Breast epithelium (tissue), 4 donors: ENCODE measurements at regions not wholly inside any gene's neighbourhood (a gene's known extent, or its start where the extent isn't known, plus 50 kb on each side); places are given as distances from the start of the nearest gene placed in this dataset.

Experiments
- DNase-seq, 2 donors: peaks; one replicate each; pipeline ENCODE4 v3.0.0-alpha.2; 2019; ENCODE audit warnings: low spot score in 2 of 2
- H3K27ac ChIP-seq, 2 donors: fragments of 200-600 bp; sonication (generic) in 1 of 2; one replicate each; pipeline ENCODE4 v1.5.1; 2016 to 2019; ENCODE audit warnings: mild to moderate bottlenecking in 1 of 2
- H3K27me3 ChIP-seq, 2 donors: fragments of 200-600 bp; sonication (generic) in 1 of 2; one replicate each; pipeline versions ENCODE4 v1.5.1 to v1.6.0; 2017 to 2019; ENCODE audit warnings: control low read depth in 1 of 2, mild to moderate bottlenecking in 1 of 2
- H3K36me3 ChIP-seq: fragments of 200-600 bp; one replicate; pipeline ENCODE4 v1.5.1; 2019
- H3K4me1 ChIP-seq, 2 donors: fragments of 200-600 bp; sonication (generic); one replicate each; pipeline ENCODE4 v1.5.1; 2016 to 2019; ENCODE audit warnings: control low read depth in 1 of 2
- H3K4me3 ChIP-seq, 3 donors: fragments of 200-600 bp; sonication (generic); 1 replicate in 2 of 3; 2 replicates in 1 of 3; pipeline ENCODE4 v1.5.1; 2016 to 2019; ENCODE audit warnings: mild to moderate bottlenecking in 3 of 3, moderate library complexity in 2 of 3
- H3K9me3 ChIP-seq, 2 donors: fragments of 200-600 bp; sonication (generic) in 1 of 2; one replicate each; pipeline ENCODE4 v1.5.1; 2016 to 2019; ENCODE audit warnings: control low read depth in 1 of 2
- CTCF ChIP-seq, 3 donors: fragments of 450-650 bp; IDR thresholded peaks; one replicate each; pipeline ENCODE4 v1.5.1; 2016 to 2017; ENCODE audit warnings: antibody characterized with exemption in 3 of 3, mild to moderate bottlenecking in 3 of 3, moderate library complexity in 3 of 3
- POLR2A ChIP-seq: fragments of 450-650 bp; IDR thresholded peaks from one replicate; pipeline ENCODE4 v1.6.1; 2016; ENCODE audit warnings: antibody characterized with exemption, mild to moderate bottlenecking, moderate library complexity
- POLR2AphosphoS5 ChIP-seq, 3 donors: sonication (generic); formaldehyde crosslinking; IDR thresholded peaks; one replicate each; pipeline ENCODE4 v1.6.1; 2017; ENCODE audit warnings: antibody characterized with exemption in 3 of 3
- intact Hi-C: fragments of 100-400 bp; cut with DNase I; formaldehyde crosslinking; loops from one replicate; pipeline ENCODE4 v1.15.1; 2023; ENCODE audit warnings: low total_unique reads

- no peak for TF ChIP-seq POLR2AphosphoS5 (IDR thresholded peaks at IDR 0.05)
- TF ChIP-seq CTCF (IDR thresholded peaks at IDR 0.05), result no peak
- no peak for TF ChIP-seq POLR2A
- DNase-seq, result no peak
- no peaks in the 10 kb centered on the region for H3K27me3 ChIP-seq
- H3K36me3 ChIP-seq, result no peaks in the 10 kb centered on the region
- no peaks in the 10 kb centered on the region for H3K9me3 ChIP-seq
- intact Hi-C loops, result no loop called here
- H3K27ac ChIP-seq, result no peak overlapping the region
- H3K4me1 ChIP-seq, result no peaks in the 10 kb centered on the region
- H3K4me3 ChIP-seq, result no peak overlapping the region
Measured at GRCh38 chr7:13778967-13779366, 210.5 kb downstream of the ETV1 start.

- no peaks in the 10 kb centered on the region for H3K9me3 ChIP-seq
- no peak for DNase-seq
- no peak overlapping the region for H3K4me3 ChIP-seq
- intact Hi-C loops, result no loop called here
- H3K4me1 ChIP-seq, result no peaks in the 10 kb centered on the region
- H3K36me3 ChIP-seq, result no peaks in the 10 kb centered on the region
- no peak overlapping the region for H3K27ac ChIP-seq
- TF ChIP-seq CTCF (IDR thresholded peaks at IDR 0.05) (no peak), POLR2A (no peak), POLR2AphosphoS5 (IDR thresholded peaks at IDR 0.05) (no peak)
- no peaks in the 10 kb centered on the region for H3K27me3 ChIP-seq
Measured at GRCh38 chr7:13790611-13791010, 198.9 kb downstream of the ETV1 start.

GRCh38 chr7:13792208-13792607 lies 197.3 kb downstream of the ETV1 start:
- no peak for TF ChIP-seq CTCF (IDR thresholded peaks at IDR 0.05)
- TF ChIP-seq POLR2A, result no peak
- no peak for TF ChIP-seq POLR2AphosphoS5 (IDR thresholded peaks at IDR 0.05)
- Histone ChIP-seq H3K27me3 (no peaks in the 10 kb centered on the region), H3K9me3 (no peaks in the 10 kb centered on the region), H3K4me3 (no peak overlapping the region), H3K36me3 (no peaks in the 10 kb centered on the region), H3K27ac (no peak overlapping the region), H3K4me1 (no peaks in the 10 kb centered on the region)
- intact Hi-C loops, result no loop called here
- DNase-seq, result no peak

- Histone ChIP-seq H3K27me3 (no peaks in the 10 kb centered on the region), H3K4me3 (no peak overlapping the region), H3K36me3 (no peaks in the 10 kb centered on the region), H3K4me1 (no peaks in the 10 kb centered on the region), H3K9me3 (no peaks in the 10 kb centered on the region), H3K27ac (no peak overlapping the region)
- TF ChIP-seq POLR2AphosphoS5 (IDR thresholded peaks at IDR 0.05) (no peak), CTCF (IDR thresholded peaks at IDR 0.05) (no peak), POLR2A (no peak)
- no peak for DNase-seq
- intact Hi-C loops, result no loop called here
Measured at GRCh38 chr7:13793926-13794325, 195.5 kb downstream of the ETV1 start.

GRCh38 chr7:13794581-13794980 lies 194.9 kb downstream of the ETV1 start:
- no peak for TF ChIP-seq CTCF (IDR thresholded peaks at IDR 0.05)
- TF ChIP-seq POLR2AphosphoS5 (IDR thresholded peaks at IDR 0.05), result no peak
- TF ChIP-seq POLR2A, result no peak
- intact Hi-C loops, result no loop called here

More at GRCh38 chr7:13794581-13794980, 194.9 kb downstream of the ETV1 start:
- Histone ChIP-seq H3K4me1 (no peaks in the 10 kb centered on the region), H3K27me3 (no peaks in the 10 kb centered on the region), H3K4me3 (no peak overlapping the region), H3K36me3 (no peaks in the 10 kb centered on the region), H3K27ac (no peak overlapping the region), H3K9me3 (no peaks in the 10 kb centered on the region)
- no peak for DNase-seq
